SK-N-SH treated with all-trans-retinoic acid at 6 μM for 48 hours (cell line): ENCODE measurements at regions not wholly inside any gene's neighbourhood (a gene's known extent, or its start where the extent isn't known, plus 50 kb on each side); places are given as distances from the start of the nearest gene placed in this dataset.

ENCODE experiments used
- ATAC-seq: fragments of 200-7000 bp; cut with Tn5 transposase; 3 replicates; pipeline ENCODE4 v1.9.1; 2020; ENCODE audit warnings: mild to moderate bottlenecking, moderate library complexity
- ARNTL ChIP-seq: fragments of 450-650 bp; formaldehyde crosslinking; IDR thresholded peaks from 2 replicates; pipeline ENCODE4 v1.5.0; 2020; ENCODE audit warnings: low read depth, mild to moderate bottlenecking, moderate library complexity, borderline replicate concordance
- CREB5 ChIP-seq: fragments of 250-450 bp; sonication (Bioruptor Pico); IDR thresholded peaks from 2 replicates; pipeline ENCODE4 v1.5.1; 2020; ENCODE audit warnings: low read depth, mild to moderate bottlenecking, moderate library complexity
- CSDC2 ChIP-seq: fragments of 250-450 bp; sonication (Bioruptor Pico); IDR thresholded peaks from 2 replicates; pipeline ENCODE4 v1.5.0; 2020; ENCODE audit warnings: mild to moderate bottlenecking, moderate library complexity
- CSRNP3 ChIP-seq: fragments of 250-450 bp; sonication (Bioruptor Pico); IDR thresholded peaks from 2 replicates; pipeline ENCODE4 v1.5.1; 2021; ENCODE audit warnings: mild to moderate bottlenecking, moderate library complexity
- ESRRG ChIP-seq: fragments of 250-450 bp; sonication (Bioruptor Pico); IDR thresholded peaks from 2 replicates; pipeline ENCODE4 v1.6.1; 2021; ENCODE audit warnings: mild to moderate bottlenecking
- ISL1 ChIP-seq: fragments of 250-450 bp; sonication (Bioruptor Pico); IDR thresholded peaks from 2 replicates; pipeline ENCODE4 v2.1.2; 2022; ENCODE audit warnings: mild to moderate bottlenecking, moderate library complexity
- OSR1 ChIP-seq: fragments of 250-450 bp; sonication (Bioruptor Pico); IDR thresholded peaks from 2 replicates; pipeline ENCODE4 v1.8.0; 2022; ENCODE audit warnings: moderate library complexity, mild to moderate bottlenecking, inconsistent platforms
- PATZ1 ChIP-seq: fragments of 250-450 bp; sonication (Bioruptor Pico); IDR thresholded peaks from 2 replicates; pipeline ENCODE4 v1.8.0; 2020; ENCODE audit warnings: mild to moderate bottlenecking, moderate library complexity, borderline replicate concordance
- POU6F1 ChIP-seq: fragments of 250-450 bp; sonication (Bioruptor Pico); IDR thresholded peaks from 2 replicates; pipeline ENCODE4 v1.8.0; 2021; ENCODE audit warnings: low read depth, mild to moderate bottlenecking, moderate library complexity, borderline replicate concordance
- PPARA ChIP-seq: fragments of 250-450 bp; sonication (Bioruptor Pico); IDR thresholded peaks from 2 replicates; pipeline ENCODE4 v1.5.0; 2020; ENCODE audit warnings: mild to moderate bottlenecking, borderline replicate concordance
- RARB ChIP-seq: fragments of 250-450 bp; sonication (Bioruptor Pico); IDR thresholded peaks from 2 replicates; pipeline ENCODE4 v1.8.0; 2021; ENCODE audit warnings: mild to moderate bottlenecking, moderate library complexity
- SNAI2 ChIP-seq: fragments of 250-450 bp; sonication (Bioruptor Pico); IDR thresholded peaks from 2 replicates; pipeline ENCODE4 v1.5.0; 2020; ENCODE audit warnings: mild to moderate bottlenecking, moderate library complexity
- TCF4 ChIP-seq: fragments of 250-450 bp; sonication (Bioruptor Pico); IDR thresholded peaks from 2 replicates; pipeline ENCODE4 v1.8.0; 2021; ENCODE audit warnings: mild to moderate bottlenecking, moderate library complexity, borderline replicate concordance
- TOX ChIP-seq: fragments of 250-450 bp; sonication (Bioruptor Pico); IDR thresholded peaks from 2 replicates; pipeline ENCODE4 v1.8.0; 2021; ENCODE audit warnings: mild to moderate bottlenecking, moderate library complexity, borderline replicate concordance
- ZC3H10 ChIP-seq: fragments of 250-450 bp; sonication (Bioruptor Pico); IDR thresholded peaks from 2 replicates; pipeline ENCODE4 v1.5.1; 2021; ENCODE audit warnings: mild to moderate bottlenecking, moderate library complexity
- ZFP3 ChIP-seq: fragments of 250-450 bp; sonication (Bioruptor Pico); IDR thresholded peaks from 2 replicates; pipeline ENCODE4 v1.5.0; 2020; ENCODE audit warnings: mild to moderate bottlenecking, moderate library complexity
- ZNF565 ChIP-seq: fragments of 450-650 bp; formaldehyde crosslinking; conservative IDR thresholded peaks from 2 replicates; pipeline ENCODE4 v1.5.0; 2020; ENCODE audit warnings: low read depth, mild to moderate bottlenecking, moderate library complexity
- ZNF70 ChIP-seq: fragments of 450-650 bp; formaldehyde crosslinking; IDR thresholded peaks from 2 replicates; pipeline ENCODE4 v1.5.0; 2020; ENCODE audit warnings: mild to moderate bottlenecking, moderate library complexity

- TF ChIP-seq SNAI2 (CRISPR knock-in tag) (0 out of 2 replicates have a peak, but pooled peaks have one; percentile 22), CSDC2 (CRISPR knock-in tag) (0 out of 2 replicates have a peak, but pooled peaks have one; percentile 34), PPARA (no peak), TOX (CRISPR knock-in tag) (no peak), ARNTL (CRISPR knock-in tag) (no peak)
- ATAC-seq, result peak; percentile 13
Measured at GRCh38 chr14:76950055-76951020, 78.2 kb downstream of the IRF2BPL start.

GRCh38 chr14:76948976-76949375, 79.5 kb downstream of the IRF2BPL start:
- TF ChIP-seq RARB (CRISPR knock-in tag), result no peak
- TF ChIP-seq ZFP3, result no peak
- TF ChIP-seq CREB5, result no peak
- TF ChIP-seq ZC3H10 (CRISPR knock-in tag), result no peak
- TF ChIP-seq TCF4 (CRISPR knock-in tag), result no peak
- no peak for TF ChIP-seq ARNTL (CRISPR knock-in tag)
- no peak for TF ChIP-seq ZNF70
- no peak for TF ChIP-seq ESRRG (CRISPR knock-in tag)
- ATAC-seq, result no peak

GRCh38 chr14:76948213-76948947, 80.1 kb downstream of the IRF2BPL start:
- ATAC-seq, result 0 out of 3 replicates have a peak, but pooled peaks have one; percentile 1
- TF ChIP-seq ESRRG (CRISPR knock-in tag) (no peak), POU6F1 (CRISPR knock-in tag) (no peak), CSDC2 (CRISPR knock-in tag) (no peak), SNAI2 (CRISPR knock-in tag) (no peak), OSR1 (no peak), ZC3H10 (CRISPR knock-in tag) (no peak), CSRNP3 (CRISPR knock-in tag) (no peak), PATZ1 (CRISPR knock-in tag) (no peak), PPARA (no peak), ZNF565 (CRISPR knock-in tag) (no peak)
- TF ChIP-seq, all 23 proteins: peak for 0

GRCh38 chr14:76947838-76948184, 80.7 kb downstream of the IRF2BPL start:
- TF ChIP-seq ZFP3 (no peak), ISL1 (CRISPR knock-in tag) (peak; percentile 21; the same call in 1 of the 2 replicates), OSR1 (no peak), ESRRG (CRISPR knock-in tag) (peak; percentile 43; the same call in 1 of the 2 replicates)

More at GRCh38 chr14:76947838-76948184, 80.7 kb downstream of the IRF2BPL start:
- ATAC-seq, result no peak
